HG03432 (cell line): ENCODE measurements at regions not wholly inside any gene's neighbourhood (a gene's known extent, or its start where the extent isn't known, plus 50 kb on each side); places are given as distances from the start of the nearest gene placed in this dataset.

Experiments used
- ATAC-seq: cut with Tn5 transposase; IDR thresholded peaks from one replicate; pipeline ENCODE4 v1.9.1; 2021; ENCODE audit warnings: mild to moderate bottlenecking, moderate library complexity; ENCODE audit not compliant: unreplicated experiment

DNA sequence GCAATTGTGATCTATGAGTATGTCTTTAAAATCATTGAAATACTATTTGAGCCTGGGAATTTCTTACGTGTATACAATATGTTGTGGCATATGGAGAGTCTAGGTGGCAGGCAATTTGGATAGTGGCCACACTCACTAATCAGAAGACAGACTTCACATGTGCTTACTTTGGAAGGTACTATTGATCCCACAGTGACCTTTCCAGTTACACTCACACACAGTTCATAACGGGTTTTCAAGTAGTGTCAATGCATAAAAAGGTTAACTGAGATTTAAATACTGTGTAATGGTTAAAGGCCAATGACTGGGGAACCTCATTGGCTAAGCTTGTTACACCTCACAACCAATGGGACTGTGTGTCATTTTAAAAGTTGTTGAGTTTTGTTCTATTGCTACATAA, 783.2 kb downstream of the RPA4 start:
- ATAC-seq = no peak

GRCh38 chrX:97668126-97668525, 784.4 kb downstream of the RPA4 start:
- ATAC-seq = no peak

- ATAC-seq = no peak
These were observed 788.4 kb downstream of the RPA4 start for GRCh38 chrX:97672138-97672537.

- no peak for ATAC-seq
These were observed 788.9 kb downstream of the RPA4 start for GRCh38 chrX:97672608-97673007.

DNA sequence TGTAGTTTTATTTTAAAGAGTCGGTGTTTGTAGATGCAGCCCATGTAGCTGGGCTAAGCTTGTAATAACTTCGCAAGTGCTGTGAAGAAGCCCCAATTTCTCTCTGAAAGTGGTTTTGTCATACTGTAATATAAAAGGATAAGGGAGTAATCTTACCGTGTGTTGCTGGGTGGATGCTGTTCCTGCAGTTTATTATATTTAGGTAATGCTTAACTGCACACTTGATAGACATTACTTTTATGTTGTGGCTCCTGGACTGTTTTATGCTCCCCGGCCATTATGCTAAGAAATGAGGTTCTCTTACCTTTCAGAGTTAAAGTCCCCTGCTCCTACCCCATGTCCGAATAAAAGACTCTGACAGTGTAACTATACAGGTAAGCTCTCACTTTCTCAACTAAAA, 789.4 kb downstream of the RPA4 start:
- no peak for ATAC-seq

GRCh38 chrX:97682991-97683840, 799.5 kb downstream of the RPA4 start:
- ATAC-seq = no peak

GRCh38 chrX:97685753-97686152, 802.0 kb downstream of the RPA4 start:
- peak; percentile 60 for ATAC-seq

GRCh38 chrX:97691901-97692455, 808.3 kb downstream of the RPA4 start:
- ATAC-seq = no peak

DNA sequence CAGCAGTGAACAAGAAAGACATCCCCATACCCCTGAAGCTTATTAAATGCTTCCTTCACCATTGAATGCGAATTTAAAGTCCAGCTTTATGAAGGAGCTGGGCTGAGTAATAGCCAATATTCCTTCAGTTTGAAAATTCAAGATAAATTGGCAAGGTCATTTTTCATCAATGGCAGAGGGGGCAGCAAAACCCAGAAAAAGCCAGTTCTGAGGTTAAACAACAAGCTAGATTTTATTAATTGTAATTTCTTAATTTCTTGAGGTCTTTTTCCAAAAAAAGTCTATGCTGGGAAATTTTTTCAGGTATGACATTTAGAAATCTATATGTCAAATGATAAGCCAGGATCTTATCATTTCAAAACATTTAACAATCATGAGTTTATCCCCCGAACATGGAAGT, 808.9 kb downstream of the RPA4 start:
- ATAC-seq = no peak

- ATAC-seq = no peak
These were observed 816.8 kb downstream of the RPA4 start for GRCh38 chrX:97700547-97700946.

- ATAC-seq = no peak
These were observed 820.8 kb downstream of the RPA4 start for GRCh38 chrX:97704474-97704873.

GRCh38 chrX:97704881-97705280, 821.2 kb downstream of the RPA4 start:
- no peak for ATAC-seq

- ATAC-seq = no peak
These were observed 822.2 kb downstream of the RPA4 start for GRCh38 chrX:97705936-97706335.

DNA sequence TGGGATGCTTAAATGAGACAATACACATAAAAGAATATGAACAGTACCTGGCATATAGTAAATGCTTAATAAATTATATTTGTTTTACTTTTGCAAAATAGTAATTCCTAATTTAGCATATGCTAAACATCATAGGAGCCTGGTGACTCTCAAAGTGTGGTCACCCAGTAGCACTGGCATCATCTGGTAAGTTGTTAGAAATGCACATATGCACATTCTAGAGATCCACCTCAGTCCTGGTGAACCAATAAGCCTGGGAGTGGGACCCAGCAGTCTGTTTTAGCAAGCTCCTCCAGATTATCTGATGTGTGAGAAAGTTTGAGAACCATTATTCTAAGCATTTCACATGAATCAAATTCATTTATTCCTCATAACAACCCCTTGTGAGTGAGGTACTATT, 830.4 kb downstream of the RPA4 start:
- ATAC-seq = no peak

GRCh38 chrX:97728215-97728614, 844.5 kb downstream of the RPA4 start:
- ATAC-seq = no peak

- no peak for ATAC-seq
These were observed 856.3 kb downstream of the RPA4 start for GRCh38 chrX:97740044-97740443.

GRCh38 chrX:97740886-97741285, 857.2 kb downstream of the RPA4 start:
- ATAC-seq = no peak

- no peak for ATAC-seq
These were observed 859.3 kb downstream of the RPA4 start for GRCh38 chrX:97743014-97743413.

- no peak for ATAC-seq
These were observed 863.6 kb downstream of the RPA4 start for GRCh38 chrX:97747346-97747745.

- ATAC-seq = no peak
These were observed 867.3 kb downstream of the RPA4 start for GRCh38 chrX:97751016-97751415.

- no peak for ATAC-seq
These were observed 868.0 kb downstream of the RPA4 start for GRCh38 chrX:97751735-97752134.

GRCh38 chrX:97756879-97757278, 873.2 kb downstream of the RPA4 start:
- ATAC-seq = no peak

GRCh38 chrX:97763391-97763790, 879.7 kb downstream of the RPA4 start:
- no peak for ATAC-seq
